K562 (cell line): ENCODE measurements at regions not wholly inside any gene's neighbourhood (a gene's known extent, or its start where the extent isn't known, plus 50 kb on each side); places are given as distances from the start of the nearest gene placed in this dataset.

Experiments
- BRD4 ChIP-seq: fragments of 200-600 bp; sonication (generic); IDR thresholded peaks from 2 replicates; pipeline ENCODE4 v1.6.1; 2017; ENCODE audit warnings: inconsistent platforms
- E2F3 ChIP-seq: fragments of 250-450 bp; sonication (Bioruptor Pico); IDR thresholded peaks from 2 replicates; pipeline ENCODE4 v1.4.0; 2020; ENCODE audit warnings: mild to moderate bottlenecking
- ETV6 ChIP-seq, 3 experiments: fragments of 150-350 bp in 1 of 3; sonication (generic) in 1 of 3; formaldehyde crosslinking in 1 of 3; IDR thresholded peaks; 2 replicates each; pipeline versions ENCODE4 v1.6.1 to v1.8.0; 2014 to 2022; ENCODE audit warnings: borderline replicate concordance in 2 of 3, low read depth in 2 of 3, antibody characterized with exemption in 1 of 3, low read length in 1 of 3, mild to moderate bottlenecking in 1 of 3, missing genetic modification reagents in 1 of 3
- FOXK1 ChIP-seq: sonication (generic); formaldehyde crosslinking; IDR thresholded peaks from 2 replicates; pipeline ENCODE4 v1.8.0; 2022; ENCODE audit warnings: missing genetic modification reagents, mild to moderate bottlenecking, borderline replicate concordance
- FOXM1 ChIP-seq, 2 experiments: fragments of 450-650 bp in 1 of 2; sonication (generic) in 1 of 2; formaldehyde crosslinking in 1 of 2; IDR thresholded peaks; 2 replicates each; pipeline versions ENCODE4 v1.6.1 to v1.9.0; 2017 to 2022; ENCODE audit warnings: low read depth in 2 of 2, mild to moderate bottlenecking in 2 of 2, missing genetic modification reagents in 1 of 2, moderate library complexity in 1 of 2
- FUS ChIP-seq: fragments of 200-400 bp; formaldehyde crosslinking; optimal IDR thresholded peaks from 2 replicates; pipeline ENCODE3; 2017; ENCODE audit warnings: low read depth, low read length
- GABPA ChIP-seq: fragments of 200-800 bp; sonication (Bioruptor generic); conservative IDR thresholded peaks from 2 replicates; pipeline ENCODE4 v1.6.1; 2016; ENCODE audit warnings: low read depth, missing genetic modification characterization, missing compliant biosample characterization
- HEY1 ChIP-seq: fragments of 250-450 bp; sonication (Bioruptor Pico); IDR thresholded peaks from 2 replicates; pipeline ENCODE4 v1.5.0; 2020; ENCODE audit warnings: mild to moderate bottlenecking, moderate library complexity, borderline replicate concordance
- JUND ChIP-seq, 2 experiments: IDR thresholded peaks; 2 replicates in 1 of 2; 3 replicates in 1 of 2; pipeline ENCODE4 v1.6.1; 2011; ENCODE audit warnings: borderline replicate concordance in 2 of 2, low read depth in 2 of 2, low read length in 2 of 2, improper control_type of control experiment in 1 of 2, missing biosample characterization in 1 of 2, missing genetic modification characterization in 1 of 2, missing genetic modification reagents in 1 of 2
- KDM5B ChIP-seq: fragments of 200-600 bp; sonication (generic); IDR thresholded peaks from 2 replicates; pipeline ENCODE4 v1.6.1; 2012; ENCODE audit warnings: low read depth, mild to moderate bottlenecking, moderate library complexity, low read length, control low read depth, inconsistent platforms; ENCODE audit not compliant: insufficient replicate concordance
- KHSRP ChIP-seq: fragments of 450-650 bp; IDR thresholded peaks from 2 replicates; pipeline ENCODE4 v1.6.1; 2017
- KLF13 ChIP-seq: fragments of 450-650 bp; IDR thresholded peaks from 2 replicates; pipeline ENCODE4 v1.6.1; 2016; ENCODE audit warnings: missing genetic modification characterization, low read depth, mild to moderate bottlenecking, missing compliant biosample characterization, moderate library complexity, borderline replicate concordance
- L3MBTL2 ChIP-seq: fragments of 450-650 bp; IDR thresholded peaks from 2 replicates; pipeline ENCODE4 v1.6.1; 2016; ENCODE audit warnings: mild to moderate bottlenecking, moderate library complexity
- MEF2D ChIP-seq: conservative IDR thresholded peaks from 2 replicates; pipeline ENCODE4 v1.6.1; 2016; ENCODE audit warnings: low read depth, missing genetic modification characterization, missing compliant biosample characterization
- PATZ1 ChIP-seq: fragments of 250-450 bp; sonication (Bioruptor Pico); IDR thresholded peaks from 2 replicates; pipeline ENCODE4 v1.5.0; 2020; ENCODE audit warnings: mild to moderate bottlenecking, borderline replicate concordance
- PTTG1 ChIP-seq: fragments of 450-650 bp; IDR thresholded peaks from 2 replicates; pipeline ENCODE4 v1.6.1; 2016; ENCODE audit warnings: low read depth, mild to moderate bottlenecking, missing genetic modification characterization, missing compliant biosample characterization
- SETDB1 ChIP-seq: IDR thresholded peaks from one replicate; pipeline ENCODE4 v1.6.1; 2012; ENCODE audit warnings: low read length, control low read depth, inconsistent platforms
- SFPQ ChIP-seq: fragments of 200-400 bp; formaldehyde crosslinking; IDR thresholded peaks from 2 replicates; pipeline ENCODE4 v1.6.1; 2017; ENCODE audit warnings: mild to moderate bottlenecking, low read depth, low read length, moderate library complexity
- SMARCA5 ChIP-seq: fragments of 450-650 bp; IDR thresholded peaks from 2 replicates; pipeline ENCODE4 v1.6.1; 2016
- TGIF2 ChIP-seq: sonication (generic); formaldehyde crosslinking; IDR thresholded peaks from 2 replicates; pipeline ENCODE4 v1.8.1; 2022; ENCODE audit warnings: mild to moderate bottlenecking, missing genetic modification reagents, moderate library complexity
- ZNF398 ChIP-seq: fragments of 250-450 bp; sonication (Bioruptor Pico); IDR thresholded peaks from 2 replicates; pipeline ENCODE4 v1.8.0; 2021; ENCODE audit warnings: moderate library complexity, mild to moderate bottlenecking, inconsistent platforms

- no peak for TF ChIP-seq FOXK1 (CRISPR knock-in tag)
- no peak for TF ChIP-seq TGIF2 (CRISPR knock-in tag)
- TF ChIP-seq SETDB1 = no peak
- TF ChIP-seq KHSRP = peak; percentile 63; the same call in 1 of the 2 replicates
- TF ChIP-seq KLF13 (tag) = no peak
- TF ChIP-seq FUS = no peak
- TF ChIP-seq JUND (IDR thresholded peaks at IDR 0.05; ENCODE audit: borderline replicate concordance, low read depth, low read length) = peak; percentile 60; the same call in 1 of the 2 replicates
- peak; percentile 40; the same call in 1 of the 3 replicates for TF ChIP-seq JUND (tag; IDR thresholded peaks at IDR 0.05; ENCODE audit: borderline replicate concordance, low read depth, low read length)
- TF ChIP-seq SMARCA5 = peak; percentile 99
- TF ChIP-seq KDM5B = no peak
- TF ChIP-seq PATZ1 = no peak
- peak; percentile 91 for TF ChIP-seq FOXM1 (IDR thresholded peaks at IDR 0.05; ENCODE audit: low read depth)
- no peak for TF ChIP-seq FOXM1 (CRISPR knock-in tag; IDR thresholded peaks at IDR 0.05; ENCODE audit: low read depth)
- no peak for TF ChIP-seq ETV6 (IDR thresholded peaks at IDR 0.05; ENCODE audit: borderline replicate concordance in 1 of 2, low read depth in 2 of 2, low read length in 1 of 2)
- no peak for TF ChIP-seq ETV6 (CRISPR knock-in tag; IDR thresholded peaks at IDR 0.05; ENCODE audit: borderline replicate concordance)
- no peak for TF ChIP-seq HEY1 (CRISPR knock-in tag)
- TF ChIP-seq E2F3 (CRISPR knock-in tag) = no peak
- peak; percentile 69 for TF ChIP-seq MEF2D (tag)
- TF ChIP-seq SFPQ = no peak
- TF ChIP-seq PTTG1 = no peak
- TF ChIP-seq GABPA (tag) = no peak
- TF ChIP-seq ZNF398 = no peak
- TF ChIP-seq BRD4 = no peak
- 0 out of 2 replicates have a peak, but pooled peaks have one; percentile 15 for TF ChIP-seq L3MBTL2
Measured at GRCh38 chr2:74036450-74037195, 51.9 kb downstream of the TET3 start (continued).
